NCI-H526 treated with DMSO at 0.1 percent for 48 hours (cell line): ENCODE measurements at regions not wholly inside any gene's neighbourhood (a gene's known extent, or its start where the extent isn't known, plus 50 kb on each side); places are given as distances from the start of the nearest gene placed in this dataset.

ENCODE experiments used
- DNase-seq: peaks from one replicate; lab custom pipeline; 2025; lab: John Stamatoyannopoulos, UW

- no peak for DNase-seq
These were observed 542.1 kb downstream of the PRR16 start for GRCh38 chr5:121006217-121006616.

- no peak for DNase-seq
These were observed 543.9 kb downstream of the PRR16 start for GRCh38 chr5:121008041-121008440.

GRCh38 chr5:121009058-121009457, 545.0 kb downstream of the PRR16 start:
- DNase-seq = no peak

GRCh38 chr5:121018004-121018403, 553.9 kb downstream of the PRR16 start:
- no peak for DNase-seq

- DNase-seq = no peak
These were observed 555.0 kb downstream of the PRR16 start for GRCh38 chr5:121019106-121019505.

- DNase-seq = no peak
These were observed 555.6 kb downstream of the PRR16 start for GRCh38 chr5:121019734-121020133.

GRCh38 chr5:121021681-121022080, 557.6 kb downstream of the PRR16 start:
- DNase-seq = no peak

GRCh38 chr5:121024416-121025311, 560.6 kb downstream of the PRR16 start:
- DNase-seq = no peak

GRCh38 chr5:121025671-121026070, 561.6 kb downstream of the PRR16 start:
- no peak for DNase-seq

- no peak for DNase-seq
These were observed 563.5 kb downstream of the PRR16 start for GRCh38 chr5:121027636-121028035.

- no peak for DNase-seq
These were observed 565.6 kb downstream of the PRR16 start for GRCh38 chr5:121029536-121030245.

GRCh38 chr5:121031491-121031890, 567.4 kb downstream of the PRR16 start:
- DNase-seq = no peak

- no peak for DNase-seq
These were observed 569.2 kb downstream of the PRR16 start for GRCh38 chr5:121033334-121033733.

GRCh38 chr5:121038438-121038837, 574.3 kb downstream of the PRR16 start:
- no peak for DNase-seq

GRCh38 chr5:121049971-121050370, 585.9 kb downstream of the PRR16 start:
- no peak for DNase-seq

- DNase-seq = peak; percentile 0
These were observed 589.2 kb downstream of the PRR16 start for GRCh38 chr5:121053055-121053985.

- no peak for DNase-seq
These were observed 591.5 kb downstream of the PRR16 start for GRCh38 chr5:121055586-121055985.

- peak; percentile 16 for DNase-seq
These were observed 600.1 kb downstream of the PRR16 start for GRCh38 chr5:121064241-121064640.

GRCh38 chr5:121086671-121087070, 622.6 kb downstream of the PRR16 start:
- DNase-seq = no peak

- DNase-seq = no peak
These were observed 623.5 kb downstream of the PRR16 start for GRCh38 chr5:121087560-121087959.

- no peak for DNase-seq
These were observed 624.2 kb downstream of the PRR16 start for GRCh38 chr5:121088341-121088740.

GRCh38 chr5:121090822-121091221, 626.7 kb downstream of the PRR16 start:
- no peak for DNase-seq
